Stimulated activated CD8-positive, alpha-beta memory T cell treated with anti-CD3 and anti-CD28 coated beads, Interleukin-7, amount 100 ng/mL, for 48 hours (primary cell): ENCODE measurements at regions not wholly inside any gene's neighbourhood (a gene's known extent, or its start where the extent isn't known, plus 50 kb on each side); places are given as distances from the start of the nearest gene placed in this dataset.
"Not testable (repeated sequence)": the region's sequence is repeated elsewhere in the genome, so short reads cannot be mapped to it uniquely, and the experiment has no call there.

Experiments
- DNase-seq, 2 donors: peaks; one replicate each; pipeline ENCODE4 v3.0.0-alpha.2; 2020; ENCODE audit warnings: low read depth in 1 of 2; ENCODE audit errors: extremely low read depth in 1 of 2

GRCh38 chr2:188036786-188037185, 254.9 kb upstream of the GULP1 start:
- DNase-seq, result not testable (repeated sequence)

GRCh38 chr2:188039307-188039706, 252.4 kb upstream of the GULP1 start:
- no peak for DNase-seq

- no peak for DNase-seq
These were observed 249.3 kb upstream of the GULP1 start for GRCh38 chr2:188042412-188042811.

- DNase-seq, result no peak
These were observed 246.7 kb upstream of the GULP1 start for GRCh38 chr2:188045016-188045415.

GRCh38 chr2:188046437-188046836, 245.2 kb upstream of the GULP1 start:
- no peak for DNase-seq

- no peak for DNase-seq
These were observed 243.9 kb upstream of the GULP1 start for GRCh38 chr2:188047735-188048134.

GRCh38 chr2:188050726-188051125, 240.9 kb upstream of the GULP1 start:
- DNase-seq, result no peak

- DNase-seq, result no peak
These were observed 240.0 kb upstream of the GULP1 start for GRCh38 chr2:188051706-188052105.

GRCh38 chr2:188065386-188065785, 226.3 kb upstream of the GULP1 start:
- DNase-seq, result no peak

GRCh38 chr2:188068093-188068492, 223.6 kb upstream of the GULP1 start:
- DNase-seq, result no peak

- DNase-seq, result no peak
These were observed 215.3 kb upstream of the GULP1 start for GRCh38 chr2:188076149-188077056.

GRCh38 chr2:188077757-188078156, 213.9 kb upstream of the GULP1 start:
- no peak for DNase-seq

- DNase-seq, result no peak
These were observed 213.1 kb upstream of the GULP1 start for GRCh38 chr2:188078534-188078933.

- no peak for DNase-seq
These were observed 212.5 kb upstream of the GULP1 start for GRCh38 chr2:188079196-188079595.

GRCh38 chr2:188085421-188085820, 206.3 kb upstream of the GULP1 start:
- no peak for DNase-seq

GRCh38 chr2:188089901-188090300, 201.8 kb upstream of the GULP1 start:
- DNase-seq, result no peak

- DNase-seq, result no peak
These were observed 200.5 kb upstream of the GULP1 start for GRCh38 chr2:188091220-188091619.

GRCh38 chr2:188092734-188093133, 198.9 kb upstream of the GULP1 start:
- no peak for DNase-seq

GRCh38 chr2:188096910-188097309, 194.8 kb upstream of the GULP1 start:
- no peak for DNase-seq

GRCh38 chr2:188102881-188103280, 188.8 kb upstream of the GULP1 start:
- no peak for DNase-seq

GRCh38 chr2:188114014-188114413, 177.7 kb upstream of the GULP1 start:
- DNase-seq, result no peak

GRCh38 chr2:188117706-188118105, 174.0 kb upstream of the GULP1 start:
- DNase-seq, result no peak

- DNase-seq, result no peak
These were observed 173.2 kb upstream of the GULP1 start for GRCh38 chr2:188118431-188118830.
